Panc1 (cell line): ENCODE measurements at regions not wholly inside any gene's neighbourhood (a gene's known extent, or its start where the extent isn't known, plus 50 kb on each side); places are given as distances from the start of the nearest gene placed in this dataset.

Experiments used
- ATAC-seq: fragments of 200-7000 bp; cut with Tn5 transposase; 2 replicates; pipeline ENCODE4 v1.9.1; 2020; ENCODE audit warnings: mild to moderate bottlenecking, moderate library complexity
- BruUV-seq: library from RNA; stranded (reverse); fragments of 400-500 nt; replicated peaks from 2 replicates; lab custom pipeline; 2021; lab: Mats Ljungman, UMichigan
- CTCF ChIA-PET: fragments of 300-600 bp; sonication (Branson Sonifier 250); formaldehyde crosslinking; loops from one replicate; lab custom pipeline; 2022; ENCODE audit warnings: antibody characterized with exemption; lab: Charles Lee
- POLR2A ChIA-PET: fragments of 300-600 bp; sonication (Branson Sonifier 250); formaldehyde crosslinking; loops from one replicate; lab custom pipeline; 2022; ENCODE audit warnings: antibody characterized with exemption; lab: Charles Lee
- DNase-seq: peaks from one replicate; pipeline ENCODE4 v3.0.0-alpha.2; 2010; ENCODE audit warnings: low read depth, low spot score
- H3K27ac ChIP-seq: 2 replicates; pipeline ENCODE4 v1.5.1; 2011; ENCODE audit warnings: mild to moderate bottlenecking, low read length, inconsistent platforms
- H3K27me3 ChIP-seq: fragments of 200-500 bp; sonication (Bioruptor generic); 2 replicates; pipeline ENCODE4 v1.6.0; 2014; ENCODE audit warnings: low read length, inconsistent platforms; ENCODE audit not compliant: control insufficient read depth, insufficient read depth
- H3K36me3 ChIP-seq: fragments of 200-500 bp; sonication (Bioruptor generic); 2 replicates; pipeline ENCODE4 v1.5.1; 2014; ENCODE audit warnings: inconsistent platforms, mild to moderate bottlenecking, low read length, moderate library complexity; ENCODE audit not compliant: control insufficient read depth, insufficient read depth
- H3K4me1 ChIP-seq: 2 replicates; pipeline ENCODE4 v1.5.1; 2011; ENCODE audit warnings: inconsistent platforms, mild to moderate bottlenecking, low read length, moderate library complexity; ENCODE audit not compliant: control insufficient read depth, insufficient read depth
- H3K4me3 ChIP-seq, 2 experiments: 2 replicates each; pipeline ENCODE4 v1.5.1; 2011 to 2012; ENCODE audit warnings: low read depth in 2 of 2, low read length in 2 of 2, mild to moderate bottlenecking in 2 of 2, inconsistent platforms in 1 of 2, moderate library complexity in 1 of 2
- H3K9me3 ChIP-seq: fragments of 200-500 bp; sonication (Bioruptor generic); 2 replicates; pipeline ENCODE4 v1.5.1; 2014; ENCODE audit warnings: low read depth, mild to moderate bottlenecking, inconsistent platforms, low read length, moderate library complexity; ENCODE audit not compliant: control insufficient read depth, insufficient read depth
- POLR2AphosphoS5 ChIP-seq: IDR thresholded peaks from 2 replicates; pipeline ENCODE4 v1.6.1; 2012; ENCODE audit warnings: mild to moderate bottlenecking, low read depth, low read length, moderate library complexity
- SIN3A ChIP-seq: IDR thresholded peaks from 2 replicates; pipeline ENCODE4 v1.6.1; 2012; ENCODE audit warnings: low read depth, mild to moderate bottlenecking, low read length, moderate library complexity, borderline replicate concordance; ENCODE audit not compliant: insufficient read depth
- TCF7L2 ChIP-seq: IDR thresholded peaks from 2 replicates; pipeline ENCODE4 v1.6.1; 2011; ENCODE audit warnings: mild to moderate bottlenecking, low read depth, low read length, inconsistent platforms
- in situ Hi-C: cut with HindIII; loops from 2 replicates; pipeline ENCODE4 v1.10.0; 2016; ENCODE audit warnings: low sequenced_read_pairs, low pct_unique_long_range_greater_than_20kb
- intact Hi-C: fragments of 100-400 bp; cut with micrococcal nuclease; formaldehyde crosslinking; loops from one replicate; pipeline ENCODE4 v1.10.0; 2022; ENCODE audit not compliant: unreplicated experiment
- TF ChIP-seq, protein P1 (sequence below), 2 experiments: IDR thresholded peaks; 2 replicates each; pipeline ENCODE4 v1.6.1; 2011 to 2012; ENCODE audit warnings: low read depth in 2 of 2, control low read depth in 1 of 2, low read length in 1 of 2, mild to moderate bottlenecking in 1 of 2, moderate library complexity in 1 of 2; ENCODE audit not compliant: insufficient read depth in 1 of 2
- TF ChIP-seq, protein P2 (sequence below): fragments of 450-650 bp; IDR thresholded peaks from 2 replicates; pipeline ENCODE4 v1.5.1; 2017; ENCODE audit warnings: mild to moderate bottlenecking

DNA sequence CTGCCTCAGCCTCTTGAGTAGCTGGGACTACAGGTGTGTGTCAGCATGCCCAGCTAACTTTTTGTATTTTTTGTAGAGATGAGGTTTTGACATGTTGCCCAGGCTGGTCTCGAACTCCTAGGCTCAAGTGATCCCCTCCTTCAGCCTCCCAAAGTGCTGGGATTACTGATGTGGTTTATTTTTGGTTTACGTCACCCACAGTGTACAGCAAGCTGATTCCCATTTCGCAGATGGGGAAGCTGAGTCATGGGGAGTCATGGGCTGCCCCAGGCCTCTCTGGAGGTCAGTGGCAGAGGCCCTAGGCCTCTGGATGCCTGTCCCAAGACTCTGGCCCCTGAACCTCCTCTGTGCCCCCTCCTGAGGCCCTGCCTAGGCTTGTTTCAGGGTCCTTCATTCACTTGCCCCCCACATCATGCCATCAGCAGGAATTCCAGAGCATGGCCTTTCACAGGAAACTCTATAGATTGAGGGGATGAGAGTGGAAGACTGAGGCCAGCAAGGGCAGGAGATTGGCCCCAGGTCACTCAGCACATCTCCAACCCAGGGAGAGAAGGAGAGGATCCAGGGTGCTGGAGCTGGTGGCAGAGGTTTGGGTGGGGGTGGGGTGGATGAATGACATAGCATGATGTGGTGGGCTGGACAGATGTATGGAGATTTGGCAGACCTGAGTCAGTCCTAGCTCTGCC lies 266.0 kb downstream of the PTPRU start:
- H3K4me3 ChIP-seq, result no peak overlapping the region
- TF ChIP-seq, protein P1, sequence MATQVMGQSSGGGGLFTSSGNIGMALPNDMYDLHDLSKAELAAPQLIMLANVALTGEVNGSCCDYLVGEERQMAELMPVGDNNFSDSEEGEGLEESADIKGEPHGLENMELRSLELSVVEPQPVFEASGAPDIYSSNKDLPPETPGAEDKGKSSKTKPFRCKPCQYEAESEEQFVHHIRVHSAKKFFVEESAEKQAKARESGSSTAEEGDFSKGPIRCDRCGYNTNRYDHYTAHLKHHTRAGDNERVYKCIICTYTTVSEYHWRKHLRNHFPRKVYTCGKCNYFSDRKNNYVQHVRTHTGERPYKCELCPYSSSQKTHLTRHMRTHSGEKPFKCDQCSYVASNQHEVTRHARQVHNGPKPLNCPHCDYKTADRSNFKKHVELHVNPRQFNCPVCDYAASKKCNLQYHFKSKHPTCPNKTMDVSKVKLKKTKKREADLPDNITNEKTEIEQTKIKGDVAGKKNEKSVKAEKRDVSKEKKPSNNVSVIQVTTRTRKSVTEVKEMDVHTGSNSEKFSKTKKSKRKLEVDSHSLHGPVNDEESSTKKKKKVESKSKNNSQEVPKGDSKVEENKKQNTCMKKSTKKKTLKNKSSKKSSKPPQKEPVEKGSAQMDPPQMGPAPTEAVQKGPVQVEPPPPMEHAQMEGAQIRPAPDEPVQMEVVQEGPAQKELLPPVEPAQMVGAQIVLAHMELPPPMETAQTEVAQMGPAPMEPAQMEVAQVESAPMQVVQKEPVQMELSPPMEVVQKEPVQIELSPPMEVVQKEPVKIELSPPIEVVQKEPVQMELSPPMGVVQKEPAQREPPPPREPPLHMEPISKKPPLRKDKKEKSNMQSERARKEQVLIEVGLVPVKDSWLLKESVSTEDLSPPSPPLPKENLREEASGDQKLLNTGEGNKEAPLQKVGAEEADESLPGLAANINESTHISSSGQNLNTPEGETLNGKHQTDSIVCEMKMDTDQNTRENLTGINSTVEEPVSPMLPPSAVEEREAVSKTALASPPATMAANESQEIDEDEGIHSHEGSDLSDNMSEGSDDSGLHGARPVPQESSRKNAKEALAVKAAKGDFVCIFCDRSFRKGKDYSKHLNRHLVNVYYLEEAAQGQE (IDR thresholded peaks at IDR 0.05; ENCODE audit: insufficient read depth in 1 of 2, low read depth in 2 of 2, low read length in 1 of 2), result no peak
- no peak for TF ChIP-seq TCF7L2
- DNase-seq (no peak), ATAC-seq (no peak)
- BruUV-seq, result no TSS peak
- in situ Hi-C loops, result no loop called here
- intact Hi-C loops, result no loop called here
- H3K27ac ChIP-seq, result no peak overlapping the region
- CTCF ChIA-PET, result interaction anchor here (0.6 kb wide), 1 partner anchor 21 kb away, joined by 5 read pairs; no protein-coding TSS in a partner anchor
- POLR2A ChIA-PET, result no interaction called here
- H3K4me1 ChIP-seq, result no peaks in the 10 kb centered on the region
- H3K9me3 ChIP-seq, result no peaks in the 10 kb centered on the region
- H3K36me3 ChIP-seq, result no peaks in the 10 kb centered on the region
- H3K27me3 ChIP-seq, result no peaks in the 10 kb centered on the region

DNA sequence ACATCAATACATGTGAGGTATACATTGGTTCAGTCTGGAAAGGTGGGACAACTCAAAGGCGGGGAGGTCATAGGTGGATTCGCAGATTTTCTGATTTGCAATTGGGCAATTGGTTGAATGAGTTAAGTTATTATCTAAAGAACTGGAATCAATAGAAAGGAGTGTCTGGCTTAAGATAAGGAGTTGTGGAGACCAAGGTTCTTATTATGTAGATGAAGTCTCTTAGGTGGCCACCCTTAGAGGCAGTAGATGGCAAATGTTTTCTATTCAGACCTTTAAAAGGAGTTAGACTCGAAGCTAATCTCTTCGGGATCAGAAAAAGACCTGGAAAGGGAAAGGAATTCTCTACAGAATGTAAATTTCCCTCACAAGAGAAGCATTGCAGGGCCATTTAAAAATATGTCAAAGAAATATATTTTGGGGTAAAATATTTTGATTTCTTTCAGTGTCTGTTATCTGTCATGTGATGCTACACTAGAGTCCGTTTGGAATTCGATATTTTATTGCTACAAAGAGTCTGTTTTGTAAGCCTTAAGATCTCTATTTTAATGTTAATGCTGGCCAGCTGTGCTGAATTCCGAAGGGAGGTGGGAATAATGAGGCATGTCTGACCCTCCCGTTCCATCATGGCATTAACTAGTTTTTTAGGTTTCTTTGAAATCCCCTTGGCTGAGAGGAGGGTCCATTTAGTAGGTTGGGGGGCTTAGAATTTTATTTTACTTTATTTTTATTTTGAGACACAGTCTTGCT lies 265.1 kb downstream of the PTPRU start:
- no peak for DNase-seq
- POLR2A ChIA-PET, result no interaction called here
- intact Hi-C loops (no loop called here), in situ Hi-C loops (no loop called here)
- TF ChIP-seq TCF7L2 (no peak), POLR2AphosphoS5 (no peak), SIN3A (no peak)
- TF ChIP-seq, protein P2, sequence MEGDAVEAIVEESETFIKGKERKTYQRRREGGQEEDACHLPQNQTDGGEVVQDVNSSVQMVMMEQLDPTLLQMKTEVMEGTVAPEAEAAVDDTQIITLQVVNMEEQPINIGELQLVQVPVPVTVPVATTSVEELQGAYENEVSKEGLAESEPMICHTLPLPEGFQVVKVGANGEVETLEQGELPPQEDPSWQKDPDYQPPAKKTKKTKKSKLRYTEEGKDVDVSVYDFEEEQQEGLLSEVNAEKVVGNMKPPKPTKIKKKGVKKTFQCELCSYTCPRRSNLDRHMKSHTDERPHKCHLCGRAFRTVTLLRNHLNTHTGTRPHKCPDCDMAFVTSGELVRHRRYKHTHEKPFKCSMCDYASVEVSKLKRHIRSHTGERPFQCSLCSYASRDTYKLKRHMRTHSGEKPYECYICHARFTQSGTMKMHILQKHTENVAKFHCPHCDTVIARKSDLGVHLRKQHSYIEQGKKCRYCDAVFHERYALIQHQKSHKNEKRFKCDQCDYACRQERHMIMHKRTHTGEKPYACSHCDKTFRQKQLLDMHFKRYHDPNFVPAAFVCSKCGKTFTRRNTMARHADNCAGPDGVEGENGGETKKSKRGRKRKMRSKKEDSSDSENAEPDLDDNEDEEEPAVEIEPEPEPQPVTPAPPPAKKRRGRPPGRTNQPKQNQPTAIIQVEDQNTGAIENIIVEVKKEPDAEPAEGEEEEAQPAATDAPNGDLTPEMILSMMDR, result no peak
- TF ChIP-seq, protein P1 (IDR thresholded peaks at IDR 0.05; ENCODE audit: insufficient read depth in 1 of 2, low read depth in 2 of 2, low read length in 1 of 2), result no peak
- ATAC-seq, result no peak
- BruUV-seq, result no TSS peak
- no peak overlapping the region for H3K27ac ChIP-seq
- H3K36me3 ChIP-seq, result no peaks in the 10 kb centered on the region
- H3K27me3 ChIP-seq, result no peaks in the 10 kb centered on the region
- H3K4me3 ChIP-seq, result no peak overlapping the region
- CTCF ChIA-PET, result no interaction called here
- no peaks in the 10 kb centered on the region for H3K4me1 ChIP-seq
- H3K9me3 ChIP-seq, result no peaks in the 10 kb centered on the region
